ENCODE measurements at regions not wholly inside any gene's neighbourhood (a gene's known extent, or its start where the extent isn't known, plus 50 kb on each side); places are given as distances from the start of the nearest gene placed in this dataset.

- DNase-seq (ENCODE audit: low spot score): no peak
- H3K4me3 ChIP-seq: no peak overlapping the region
- no peaks in the 10 kb centered on the region for H3K4me1 ChIP-seq (ENCODE audit: insufficient read depth)
- H4K20me1 ChIP-seq (ENCODE audit: insufficient read depth, poor library complexity, severe bottlenecking): no peaks in the 10 kb centered on the region
- no peaks in the 10 kb centered on the region for H3K9me3 ChIP-seq (ENCODE audit: low read depth)
- 87% methylated on average over 1 of the region's 1 CpG for WGBS (ENCODE audit: low lambda C conversion rate, missing lambda C conversion rate)
- no peak overlapping the region for H2AFZ ChIP-seq
- no peak overlapping the region for H3K27ac ChIP-seq
- H3K36me3 ChIP-seq (replicated peaks; ENCODE audit: insufficient read depth, low read depth): no peaks in the 10 kb centered on the region
- no peaks in the 10 kb centered on the region for H3K9me2 ChIP-seq (replicated peaks; ENCODE audit: insufficient read depth)
- no peaks in the 10 kb centered on the region for H3K79me2 ChIP-seq
- TF ChIP-seq, protein P1, sequence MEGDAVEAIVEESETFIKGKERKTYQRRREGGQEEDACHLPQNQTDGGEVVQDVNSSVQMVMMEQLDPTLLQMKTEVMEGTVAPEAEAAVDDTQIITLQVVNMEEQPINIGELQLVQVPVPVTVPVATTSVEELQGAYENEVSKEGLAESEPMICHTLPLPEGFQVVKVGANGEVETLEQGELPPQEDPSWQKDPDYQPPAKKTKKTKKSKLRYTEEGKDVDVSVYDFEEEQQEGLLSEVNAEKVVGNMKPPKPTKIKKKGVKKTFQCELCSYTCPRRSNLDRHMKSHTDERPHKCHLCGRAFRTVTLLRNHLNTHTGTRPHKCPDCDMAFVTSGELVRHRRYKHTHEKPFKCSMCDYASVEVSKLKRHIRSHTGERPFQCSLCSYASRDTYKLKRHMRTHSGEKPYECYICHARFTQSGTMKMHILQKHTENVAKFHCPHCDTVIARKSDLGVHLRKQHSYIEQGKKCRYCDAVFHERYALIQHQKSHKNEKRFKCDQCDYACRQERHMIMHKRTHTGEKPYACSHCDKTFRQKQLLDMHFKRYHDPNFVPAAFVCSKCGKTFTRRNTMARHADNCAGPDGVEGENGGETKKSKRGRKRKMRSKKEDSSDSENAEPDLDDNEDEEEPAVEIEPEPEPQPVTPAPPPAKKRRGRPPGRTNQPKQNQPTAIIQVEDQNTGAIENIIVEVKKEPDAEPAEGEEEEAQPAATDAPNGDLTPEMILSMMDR (IDR thresholded peaks at IDR 0.05; ENCODE audit: poor library complexity): no peak
- no peak for TF ChIP-seq EZH2 (IDR thresholded peaks at IDR 0.05; ENCODE audit: borderline replicate concordance)
- no peaks in the 10 kb centered on the region for H3K27me3 ChIP-seq
- H3K4me2 ChIP-seq: no peak overlapping the region
Measured at GRCh38 chr12:11998944-11999315, 71.8 kb upstream of the BCL2L14 start.

- no peaks in the 10 kb centered on the region for H3K36me3 ChIP-seq (replicated peaks; ENCODE audit: insufficient read depth, low read depth)
- H3K4me3 ChIP-seq: no peak overlapping the region
- no peak for DNase-seq (ENCODE audit: low spot score)
- no peaks in the 10 kb centered on the region for H3K9me2 ChIP-seq (replicated peaks; ENCODE audit: insufficient read depth)
- no peaks in the 10 kb centered on the region for H3K27me3 ChIP-seq
- H4K20me1 ChIP-seq (ENCODE audit: insufficient read depth, poor library complexity, severe bottlenecking): no peaks in the 10 kb centered on the region
- H2AFZ ChIP-seq: no peak overlapping the region
- no peak overlapping the region for H3K27ac ChIP-seq
- 42% methylated on average over 5 of the region's 5 CpGs for WGBS (ENCODE audit: low lambda C conversion rate, missing lambda C conversion rate)
- no peaks in the 10 kb centered on the region for H3K4me1 ChIP-seq (ENCODE audit: insufficient read depth)
- H3K79me2 ChIP-seq: no peaks in the 10 kb centered on the region
- TF ChIP-seq EZH2 (IDR thresholded peaks at IDR 0.05; ENCODE audit: borderline replicate concordance) (no peak), EZH2phosphoT487 (IDR thresholded peaks at IDR 0.05; ENCODE audit: low read depth, severe bottlenecking, unreplicated experiment) (no peak)
- TF ChIP-seq, protein P1 (IDR thresholded peaks at IDR 0.05; ENCODE audit: poor library complexity): no peak
- no peaks in the 10 kb centered on the region for H3K9me3 ChIP-seq (ENCODE audit: low read depth)
- H3K4me2 ChIP-seq: no peak overlapping the region
Measured at GRCh38 chr12:12003609-12004008, 67.1 kb upstream of the BCL2L14 start.

DNA sequence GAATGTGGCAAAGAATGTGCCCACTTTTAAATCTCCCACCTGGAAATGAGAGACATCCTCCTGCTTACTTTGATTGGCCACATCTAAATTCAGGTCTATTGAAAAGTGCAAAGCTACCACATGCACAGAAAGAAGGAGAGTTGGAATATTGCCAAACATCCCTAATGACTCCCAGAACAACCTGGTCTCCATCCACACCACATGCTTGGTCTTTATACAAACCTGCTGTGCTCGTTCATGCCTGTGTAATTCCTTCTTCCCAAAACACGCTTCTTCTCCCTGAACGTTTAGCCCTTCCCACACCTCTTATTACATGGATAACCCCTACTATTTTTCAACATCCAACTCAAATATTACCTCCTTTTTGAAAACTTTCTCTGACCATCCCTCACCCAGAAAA is 66.2 kb upstream of the BCL2L14 start:
- no peaks in the 10 kb centered on the region for H3K36me3 ChIP-seq (replicated peaks; ENCODE audit: insufficient read depth, low read depth)
- no peak overlapping the region for H3K4me3 ChIP-seq
- WGBS (ENCODE audit: low lambda C conversion rate, missing lambda C conversion rate): 70% methylated on average over 3 of the region's 3 CpGs
- H3K9me2 ChIP-seq (replicated peaks; ENCODE audit: insufficient read depth): no peaks in the 10 kb centered on the region
- H3K79me2 ChIP-seq: no peaks in the 10 kb centered on the region
- no peak overlapping the region for H2AFZ ChIP-seq
- TF ChIP-seq, protein P1 (IDR thresholded peaks at IDR 0.05; ENCODE audit: poor library complexity): no peak
- TF ChIP-seq EZH2phosphoT487 (IDR thresholded peaks at IDR 0.05; ENCODE audit: low read depth, severe bottlenecking, unreplicated experiment) (no peak), EZH2 (IDR thresholded peaks at IDR 0.05; ENCODE audit: borderline replicate concordance) (no peak)
- H3K4me2 ChIP-seq: no peak overlapping the region
- no peak overlapping the region for H3K27ac ChIP-seq
- DNase-seq (ENCODE audit: low spot score): no peak
- H3K27me3 ChIP-seq: no peaks in the 10 kb centered on the region
- no peaks in the 10 kb centered on the region for H3K4me1 ChIP-seq (ENCODE audit: insufficient read depth)
- no peaks in the 10 kb centered on the region for H4K20me1 ChIP-seq (ENCODE audit: insufficient read depth, poor library complexity, severe bottlenecking)
- H3K9me3 ChIP-seq (ENCODE audit: low read depth): no peaks in the 10 kb centered on the region
